GM12878 (cell line): ENCODE measurements at regions not wholly inside any gene's neighbourhood (a gene's known extent, or its start where the extent isn't known, plus 50 kb on each side); places are given as distances from the start of the nearest gene placed in this dataset.

Experiments used
- ATAC-seq: fragments of 200-7000 bp; cut with Tn5 transposase; 3 replicates; pipeline ENCODE4 v1.9.1; 2020; ENCODE audit warnings: mild to moderate bottlenecking, moderate library complexity
- BruUV-seq: library from RNA; stranded (reverse); fragments of 400-500 nt; replicated peaks from 2 replicates; lab custom pipeline; 2021; lab: Mats Ljungman, UMichigan
- CTCF ChIA-PET: fragments of 300-600 bp; sonication (Branson Sonifier 250); formaldehyde crosslinking; extraction: SDS; loops from one replicate; lab custom pipeline; 2021; ENCODE audit warnings: inconsistent platforms; lab: Yijun Ruan, JAX
- POLR2A ChIA-PET: fragments of 350-600 bp; formaldehyde crosslinking; extraction: SDS; loops from one replicate; lab custom pipeline; 2021; ENCODE audit warnings: inconsistent platforms; lab: Charles Lee
- RAD21 ChIA-PET: fragments of 300-600 bp; sonication (Branson Sonifier 250); formaldehyde crosslinking; loops from one replicate; lab custom pipeline; 2023; ENCODE audit warnings: antibody characterized with exemption; ENCODE audit not compliant: unreplicated experiment; lab: Charles Lee
- SMC1A ChIA-PET: fragments of 300-600 bp; sonication (Branson Sonifier 250); formaldehyde crosslinking; loops from one replicate; lab custom pipeline; 2023; ENCODE audit not compliant: unreplicated experiment, uncharacterized antibody; lab: Charles Lee
- DNase-seq: peaks from one replicate; pipeline ENCODE4 v3.0.0-alpha.2; 2011; ENCODE audit warnings: low read depth, low spot score
- FAIRE-seq: peaks from 3 replicates; lab custom pipeline; 2011; peaks lifted over from hg19 to GRCh38; lab: Jason Lieb, UNC
- H2AFZ ChIP-seq: 2 replicates; pipeline ENCODE4 v1.6.0; 2011; ENCODE audit warnings: low read depth, low read length, control low read depth; ENCODE audit not compliant: control insufficient read depth
- H3K27ac ChIP-seq: 2 replicates; pipeline ENCODE4 v1.5.1; 2011; ENCODE audit warnings: control low read depth; ENCODE audit not compliant: control insufficient read depth, insufficient read depth
- H3K27me3 ChIP-seq, 2 experiments: replicated peaks in 1 of 2; 2 replicates each; pipeline versions ENCODE4 v1.6.0 to v1.6.1; 2011; ENCODE audit warnings: low read length in 1 of 2; ENCODE audit not compliant: control insufficient read depth in 2 of 2, insufficient read depth in 2 of 2
- H3K36me3 ChIP-seq, 2 experiments: 2 replicates each; pipeline ENCODE4 v1.5.1; 2011; ENCODE audit warnings: low read length in 1 of 2; ENCODE audit not compliant: control insufficient read depth in 2 of 2, insufficient read depth in 2 of 2
- H3K4me1 ChIP-seq: 2 replicates; pipeline ENCODE4 v1.6.1; 2011; ENCODE audit warnings: mild to moderate bottlenecking, low read length, moderate library complexity, mixed read lengths; ENCODE audit not compliant: control insufficient read depth, insufficient read depth
- H3K4me2 ChIP-seq: 2 replicates; pipeline ENCODE4 v1.6.0; 2011; ENCODE audit warnings: control low read depth; ENCODE audit not compliant: control insufficient read depth, insufficient read depth
- H3K4me3 ChIP-seq: fragments of 200-600 bp; sonication (generic); 2 replicates; pipeline ENCODE4 v1.5.1; 2016
- H3K79me2 ChIP-seq: 2 replicates; pipeline ENCODE4 v1.6.0; 2011; ENCODE audit warnings: low read length; ENCODE audit not compliant: control insufficient read depth, insufficient read depth
- H3K9ac ChIP-seq: 2 replicates; pipeline ENCODE4 v1.8.0; 2011; ENCODE audit warnings: low read length, control low read depth, mixed read lengths; ENCODE audit not compliant: control insufficient read depth, insufficient read depth
- H3K9me3 ChIP-seq: replicated peaks from 3 replicates; pipeline ENCODE4 v1.5.1; 2011; ENCODE audit warnings: mild to moderate bottlenecking, low read length; ENCODE audit not compliant: control insufficient read depth, insufficient read depth
- H4K20me1 ChIP-seq: 2 replicates; pipeline ENCODE4 v1.6.0; 2011; ENCODE audit not compliant: control insufficient read depth, insufficient read depth
- ATF2 ChIP-seq: IDR thresholded peaks from 2 replicates; pipeline ENCODE4 v1.6.1; 2012; ENCODE audit warnings: low read length, inconsistent platforms
- EZH2 ChIP-seq: IDR thresholded peaks from 2 replicates; pipeline ENCODE4 v1.6.1; 2012; ENCODE audit warnings: low read depth, mild to moderate bottlenecking, control low read depth, inconsistent platforms, low read length, borderline replicate concordance; ENCODE audit not compliant: control insufficient read depth
- GATAD2B ChIP-seq: fragments of 450-650 bp; conservative IDR thresholded peaks from 2 replicates; pipeline ENCODE4 v1.6.1; 2017; ENCODE audit warnings: low read depth, mild to moderate bottlenecking, moderate library complexity
- MEF2A ChIP-seq: IDR thresholded peaks from 2 replicates; pipeline ENCODE4 v1.6.1; 2011; ENCODE audit warnings: low read depth, mild to moderate bottlenecking, low read length, moderate library complexity; ENCODE audit not compliant: insufficient read depth
- TARDBP ChIP-seq: IDR thresholded peaks from 2 replicates; pipeline ENCODE4 v1.6.1; 2016; ENCODE audit warnings: borderline replicate concordance
- ZBTB33 ChIP-seq: fragments of 450-650 bp; IDR thresholded peaks from 2 replicates; pipeline ENCODE4 v1.6.1; 2017; ENCODE audit warnings: mild to moderate bottlenecking
- ZNF592 ChIP-seq: fragments of 450-650 bp; IDR thresholded peaks from 2 replicates; pipeline ENCODE4 v1.6.1; 2017; ENCODE audit warnings: mild to moderate bottlenecking, moderate library complexity
- WGBS: methylation state at CpG from one replicate; pipeline ENCODE4 v1.1.6; 2016; ENCODE audit warnings: low lambda C conversion rate; ENCODE audit not compliant: insufficient replicate concordance, insufficient coverage; ENCODE audit errors: missing lambda C conversion rate; 5-methylcytosine and 5-hydroxymethylcytosine counted together
- in situ Hi-C: fragments of 300-500 bp; cut with MboI; formaldehyde crosslinking; loops from 9 replicates; pipeline ENCODE4 v1.14.3; 2018; ENCODE audit warnings: mixed read lengths
- intact Hi-C: fragments of 100-400 bp; cut with micrococcal nuclease; formaldehyde crosslinking; loops from one replicate; pipeline ENCODE4 v1.14.2; 2022; ENCODE audit not compliant: unreplicated experiment

GRCh38 chr4:85221606-85222005 lies 253.3 kb upstream of the ARHGAP24 start (continued):
- TF ChIP-seq ZNF592 (no peak), MEF2A (no peak), ZBTB33 (no peak), EZH2 (no peak), GATAD2B (no peak), TARDBP (no peak)

GRCh38 chr4:85222561-85222960 lies 252.4 kb upstream of the ARHGAP24 start:
- SMC1A ChIA-PET = no interaction called here
- ATAC-seq = no peak
- Histone ChIP-seq H2AFZ (no peak overlapping the region), H3K9me3 (no peaks in the 10 kb centered on the region), H4K20me1 (no peaks in the 10 kb centered on the region), H3K4me1 (no peaks in the 10 kb centered on the region), H3K27ac (no peak overlapping the region), H3K27me3 (no peaks in the 10 kb centered on the region), H3K36me3 (no peaks in the 10 kb centered on the region), H3K79me2 (no peaks in the 10 kb centered on the region), H3K4me2 (no peak overlapping the region), H3K9ac (no peak overlapping the region), H3K4me3 (no peak overlapping the region)
- POLR2A ChIA-PET = no interaction called here
- no TSS peak for BruUV-seq
- no peak for DNase-seq
- intact Hi-C loops (no loop called here), in situ Hi-C loops (no loop called here)
- TF ChIP-seq ATF2 = no peak
- WGBS = 1% methylated on average over 4 of the region's 4 CpGs
- CTCF ChIA-PET = no interaction called here
- RAD21 ChIA-PET = no interaction called here
- no peak for FAIRE-seq
